GM18519 (cell line): ENCODE measurements at regions not wholly inside any gene's neighbourhood (a gene's known extent, or its start where the extent isn't known, plus 50 kb on each side); places are given as distances from the start of the nearest gene placed in this dataset.

Source experiments
- ATAC-seq: cut with Tn5 transposase; IDR thresholded peaks from one replicate; pipeline ENCODE4 v1.9.1; 2021; ENCODE audit warnings: mild to moderate bottlenecking, moderate library complexity; ENCODE audit not compliant: unreplicated experiment, low FRiP score

DNA sequence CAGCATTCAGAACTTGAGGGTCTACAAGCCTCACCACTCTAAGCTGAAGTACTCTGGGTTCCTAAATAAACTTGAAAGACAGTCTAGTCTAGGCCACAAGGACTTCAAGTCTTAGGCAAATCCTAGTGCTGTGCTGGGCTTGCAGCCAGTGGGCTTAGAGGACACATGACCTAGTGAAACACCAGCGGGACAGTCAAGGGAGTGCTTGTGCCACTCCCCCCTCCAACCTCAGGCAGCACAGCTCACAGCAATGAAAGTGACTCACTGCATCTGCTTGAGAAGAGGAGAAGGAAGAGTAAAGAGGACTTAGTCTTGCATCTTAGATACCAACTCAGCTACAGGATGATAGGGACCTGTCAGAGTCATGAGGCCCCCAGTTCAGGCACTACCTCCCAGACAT is 438.1 kb downstream of the IPO8 start:
- ATAC-seq: no peak

DNA sequence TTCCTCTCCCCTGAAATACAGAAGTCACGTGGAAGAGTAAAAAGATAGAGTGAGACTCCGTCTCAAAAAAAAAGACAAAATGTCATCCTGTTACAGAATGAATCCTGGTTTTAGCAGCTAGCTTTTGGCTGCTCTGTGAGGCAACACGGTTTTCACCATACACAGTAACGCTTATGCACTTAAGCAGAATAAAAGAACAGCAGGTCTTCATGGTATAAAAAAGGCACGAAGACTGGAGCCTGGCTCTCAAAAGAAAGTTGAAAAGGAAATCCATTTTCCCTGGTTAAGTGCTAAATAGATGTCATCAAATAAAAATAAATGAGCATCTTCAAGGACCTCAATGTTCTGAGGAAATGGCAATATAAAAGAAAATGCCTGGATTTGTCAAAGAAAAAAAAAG is 444.1 kb downstream of the IPO8 start:
- no peak for ATAC-seq

DNA sequence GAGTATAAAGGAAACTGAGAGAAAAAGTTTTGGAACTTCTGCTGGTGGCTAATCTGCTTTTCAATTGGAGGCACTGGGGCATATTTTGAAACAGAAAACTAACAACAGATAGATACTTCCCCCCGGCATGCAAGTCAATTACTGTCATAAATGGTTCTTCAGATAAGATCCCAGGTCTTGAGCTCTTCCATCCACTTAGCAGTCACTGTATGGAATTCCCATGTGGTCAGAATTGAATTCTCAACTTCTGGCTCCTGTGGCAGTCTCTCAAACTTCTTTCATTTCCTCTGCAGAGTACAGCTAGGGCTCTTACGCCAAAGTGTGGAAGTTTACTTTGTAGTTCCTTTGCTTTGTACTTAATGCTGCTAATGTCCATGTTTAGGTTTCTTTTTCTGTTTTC is 452.2 kb downstream of the IPO8 start:
- ATAC-seq: no peak

DNA sequence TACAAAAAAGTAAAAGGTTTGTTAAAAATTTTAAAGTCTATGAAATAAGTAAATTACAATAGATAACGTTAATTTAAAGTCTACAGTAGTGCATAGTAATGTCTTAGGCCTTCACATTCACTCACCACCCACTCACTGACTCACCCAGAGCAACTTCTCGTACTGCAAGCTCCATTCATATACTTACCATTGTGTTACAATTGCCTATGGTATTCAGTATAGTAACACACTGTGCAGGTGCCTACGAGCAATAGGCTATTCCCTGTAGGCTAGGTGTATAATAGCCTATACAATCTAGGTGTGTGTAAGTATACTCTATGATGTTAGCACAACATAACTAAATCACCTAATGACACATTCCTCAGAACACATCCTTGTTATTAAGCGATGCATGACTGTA is 435.3 kb upstream of the TMTC1 start:
- ATAC-seq: no peak

- ATAC-seq: no peak
Measured at GRCh38 chr12:30218073-30218472, 434.3 kb upstream of the TMTC1 start.

DNA sequence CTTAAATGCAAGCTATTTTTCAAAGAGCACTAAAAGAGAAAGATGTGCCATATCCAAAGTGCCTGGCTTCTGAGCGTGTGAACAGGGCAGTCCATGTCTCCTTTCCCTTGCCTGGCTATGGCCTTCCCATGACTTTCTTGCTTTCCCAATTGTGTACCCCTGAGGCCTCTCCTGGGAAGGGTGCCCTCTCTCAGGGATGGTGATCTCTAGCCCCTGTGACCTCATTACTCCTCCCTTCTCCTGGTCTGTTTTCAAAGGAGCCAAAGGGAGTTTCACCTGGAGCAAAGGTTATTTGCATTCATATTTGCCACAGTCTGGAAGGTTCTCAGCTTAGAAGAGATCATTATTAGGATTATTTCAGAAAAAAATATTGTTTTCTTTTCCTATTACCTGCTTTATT is 429.4 kb upstream of the TMTC1 start:
- ATAC-seq: no peak

GRCh38 chr12:30211743-30212142 is 428.0 kb upstream of the TMTC1 start:
- no peak for ATAC-seq

DNA sequence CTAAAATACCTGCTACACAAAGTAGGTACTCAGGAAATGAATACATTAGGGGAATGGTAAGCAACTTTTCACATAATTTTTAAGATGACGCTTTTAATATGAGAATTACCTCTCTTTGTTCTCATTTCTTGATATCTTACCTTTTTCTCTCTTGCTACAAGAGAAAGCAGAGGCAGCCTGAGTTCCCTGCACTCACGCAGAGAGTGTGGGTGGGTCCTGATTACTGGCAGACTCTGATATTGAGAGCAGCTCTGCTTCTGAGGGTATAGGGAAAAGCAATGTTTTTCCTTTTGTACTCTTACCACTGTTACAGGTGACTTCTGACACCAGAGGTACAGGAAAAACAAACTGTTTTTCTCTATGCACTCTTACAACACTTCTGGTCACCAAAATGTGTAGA is 420.2 kb upstream of the TMTC1 start:
- ATAC-seq: no peak

GRCh38 chr12:30202521-30203254 is 418.9 kb upstream of the TMTC1 start:
- no peak for ATAC-seq

GRCh38 chr12:30201301-30202160 is 417.8 kb upstream of the TMTC1 start:
- ATAC-seq: no peak

- ATAC-seq: no peak
Measured at GRCh38 chr12:30200864-30201263, 417.1 kb upstream of the TMTC1 start.

DNA sequence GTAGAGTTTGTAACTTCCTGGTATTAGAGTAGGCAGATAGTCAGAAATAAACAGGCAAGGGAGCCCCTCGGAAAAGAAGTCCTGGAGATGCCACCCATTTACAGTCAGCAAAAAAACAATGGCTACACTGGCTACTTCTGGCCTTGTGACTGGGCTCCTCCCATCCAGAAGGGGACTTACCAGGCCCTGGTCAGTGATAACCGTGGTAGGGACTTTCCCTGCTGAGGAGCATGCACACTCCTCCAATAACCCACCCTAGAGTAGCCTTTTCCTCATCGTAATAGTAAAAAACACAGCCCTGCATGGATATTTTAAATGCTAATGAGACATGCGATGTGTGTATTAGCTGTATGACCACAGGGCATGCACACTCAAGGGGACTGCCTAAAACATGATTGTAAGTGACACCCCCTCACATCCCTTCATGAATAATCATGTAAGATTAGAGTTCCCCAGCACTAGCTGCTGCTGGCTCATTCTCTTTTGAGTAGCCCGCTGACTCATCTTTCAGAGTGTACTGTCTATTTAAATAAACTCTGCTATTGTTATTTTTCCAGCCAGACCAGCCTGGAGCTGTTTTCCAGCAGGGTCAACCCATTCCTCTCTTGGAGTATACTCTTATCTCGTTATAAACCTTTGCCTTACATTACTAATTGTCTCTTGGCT is 413.8 kb upstream of the TMTC1 start:
- no peak for ATAC-seq

DNA sequence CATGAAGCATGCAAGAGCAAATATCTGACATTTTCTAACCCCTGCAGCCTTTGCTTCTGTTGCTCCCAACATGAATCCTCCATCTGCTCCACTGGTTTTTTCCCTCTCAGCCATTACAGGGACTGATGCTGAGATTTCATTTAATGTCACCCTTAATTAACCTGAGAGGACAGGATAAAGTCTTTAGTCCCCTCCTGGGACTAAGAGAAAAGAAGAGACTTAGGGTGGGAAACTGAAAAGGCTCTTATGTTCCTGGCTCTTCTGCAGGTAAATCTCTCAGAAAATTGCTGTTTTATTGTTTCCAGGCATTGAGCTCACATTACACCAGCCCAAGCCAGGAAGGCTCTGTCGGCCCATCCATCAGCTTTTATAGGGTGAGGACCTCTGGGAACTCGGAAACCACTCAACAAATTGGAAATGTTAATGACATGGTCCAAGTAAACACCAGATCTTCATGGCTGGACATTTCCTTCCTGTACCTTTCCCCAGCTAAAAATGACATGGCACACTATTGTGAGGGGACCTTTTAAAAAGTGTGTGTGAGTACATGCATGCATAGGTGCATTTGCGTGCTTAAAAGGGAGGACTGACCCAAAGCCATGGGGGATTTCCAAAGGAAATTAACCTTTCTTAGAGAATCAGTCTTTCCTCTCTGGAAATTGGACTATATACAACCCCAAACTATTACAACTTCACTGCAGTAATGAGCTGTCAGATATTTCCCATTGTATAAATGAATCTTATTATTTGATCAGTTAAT is 408.1 kb upstream of the TMTC1 start:
- no peak for ATAC-seq

DNA sequence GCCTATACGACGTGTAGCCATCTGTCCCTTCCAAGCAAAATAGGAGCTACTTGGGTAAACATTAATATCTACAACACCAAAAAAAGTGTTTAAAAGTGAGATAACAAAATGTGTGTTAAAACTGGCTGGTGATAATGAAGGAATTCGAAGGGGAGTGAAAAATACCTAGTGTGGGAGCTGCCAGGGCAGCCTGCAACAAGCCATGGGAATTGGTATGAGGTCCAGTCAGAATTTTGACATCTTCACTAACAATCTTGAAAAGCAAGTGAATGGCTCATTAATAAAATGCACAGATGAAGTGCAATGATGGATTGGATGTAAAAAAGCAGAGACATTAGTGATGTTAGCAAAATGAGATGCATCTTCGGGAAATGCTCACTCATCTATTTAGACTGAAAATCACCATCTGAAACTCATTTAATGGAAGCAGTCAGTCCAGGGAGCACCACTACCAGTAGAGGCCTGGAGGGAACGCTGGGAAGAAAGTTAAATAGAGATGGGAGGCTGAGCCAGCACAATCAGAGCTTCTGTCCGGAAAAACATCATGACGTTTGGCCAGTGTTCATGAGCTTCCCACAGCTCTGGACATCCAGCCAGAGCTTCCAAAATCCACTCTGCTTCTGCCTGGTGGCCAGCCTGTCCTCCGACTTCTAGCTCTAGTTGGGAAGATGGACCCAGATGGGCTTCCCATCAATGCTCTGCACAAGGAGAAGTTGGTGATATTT is 405.0 kb upstream of the TMTC1 start:
- no peak for ATAC-seq

GRCh38 chr12:30187426-30187825 is 403.7 kb upstream of the TMTC1 start:
- ATAC-seq: no peak

- ATAC-seq: no peak
Measured at GRCh38 chr12:30181334-30181733, 397.6 kb upstream of the TMTC1 start.

DNA sequence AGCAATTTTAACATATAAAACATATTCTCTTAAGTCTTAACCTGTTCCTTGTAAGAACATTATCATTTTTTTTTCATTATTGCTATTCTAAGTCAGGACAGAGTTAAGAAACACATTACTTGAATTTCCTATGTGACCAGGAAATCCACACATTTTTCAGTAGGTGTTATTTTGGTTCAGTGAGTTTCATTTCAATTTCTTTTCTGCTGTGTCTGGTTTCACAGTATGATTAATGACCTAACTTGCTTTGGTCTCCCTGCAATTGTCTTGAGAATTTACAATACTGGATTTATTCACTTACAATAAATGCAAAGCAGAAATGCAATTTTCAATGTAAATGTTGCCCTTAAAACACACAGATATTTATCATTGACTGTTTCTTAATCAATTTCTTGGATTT is 396.9 kb upstream of the TMTC1 start:
- ATAC-seq: no peak

- ATAC-seq: no peak
Measured at GRCh38 chr12:30178916-30179315, 395.2 kb upstream of the TMTC1 start.

GRCh38 chr12:30169839-30170591 is 386.3 kb upstream of the TMTC1 start:
- no peak for ATAC-seq
